Neural cell (in vitro differentiated cells): ENCODE measurements at regions not wholly inside any gene's neighbourhood (a gene's known extent, or its start where the extent isn't known, plus 50 kb on each side); places are given as distances from the start of the nearest gene placed in this dataset.

ENCODE experiments used
- H2AFZ ChIP-seq: fragments of 200-600, 300-800 bp; sonication (generic), shearing (Covaris generic); 2 replicates; pipeline ENCODE4 v1.6.0; 2014; ENCODE audit warnings: low read depth, mild to moderate bottlenecking, antibody characterized with exemption, low read length, moderate library complexity
- H3F3A ChIP-seq: fragments of 200-600 bp; shearing (Covaris generic); 2 replicates; pipeline ENCODE4 v1.6.1; 2016; ENCODE audit warnings: mild to moderate bottlenecking, moderate library complexity, mixed read lengths, antibody characterized with exemption, low read length; ENCODE audit not compliant: insufficient read depth, poor library complexity, severe bottlenecking
- H3K27ac ChIP-seq: fragments of 200-600, 300-800 bp; sonication (generic), shearing (Covaris generic); 2 replicates; pipeline ENCODE4 v1.5.1; 2014; ENCODE audit warnings: mild to moderate bottlenecking, low read length, moderate library complexity
- H3K27me3 ChIP-seq: fragments of 300-800, 200-600 bp; sonication (generic), shearing (Covaris generic); 2 replicates; pipeline ENCODE4 v1.6.0; 2014; ENCODE audit warnings: mild to moderate bottlenecking, low read depth, low read length, moderate library complexity; ENCODE audit not compliant: insufficient read depth
- H3K36me3 ChIP-seq: fragments of 300-800, 200-600 bp; sonication (generic), shearing (Covaris generic); 2 replicates; pipeline ENCODE4 v1.5.1; 2014; ENCODE audit warnings: mild to moderate bottlenecking, antibody characterized with exemption, low read length, moderate library complexity; ENCODE audit not compliant: insufficient read depth
- H3K4me2 ChIP-seq: fragments of 300-800, 200-600 bp; sonication (generic), shearing (Covaris generic); 2 replicates; pipeline ENCODE4 v1.6.0; 2014; ENCODE audit warnings: mild to moderate bottlenecking, low read length
- H3K4me3 ChIP-seq: fragments of 300-800, 200-600 bp; sonication (generic), shearing (Covaris generic); 2 replicates; pipeline ENCODE4 v1.5.1; 2014; ENCODE audit warnings: mild to moderate bottlenecking, low read length, moderate library complexity
- H3K79me2 ChIP-seq: fragments of 200-600 bp; shearing (Covaris generic); replicated peaks from 2 replicates; pipeline ENCODE4 v1.6.0; 2014; ENCODE audit warnings: mild to moderate bottlenecking, low read length, moderate library complexity; ENCODE audit not compliant: insufficient read depth
- H3K9ac ChIP-seq: fragments of 300-800, 200-600 bp; sonication (generic), shearing (Covaris generic); 2 replicates; pipeline ENCODE4 v1.6.1; 2016; ENCODE audit warnings: mild to moderate bottlenecking, low read length, mixed read lengths
- H3K9me2 ChIP-seq: fragments of 200-600 bp; shearing (Covaris generic); 2 replicates; pipeline ENCODE4 v1.6.1; 2016; ENCODE audit warnings: mild to moderate bottlenecking, low read length, mixed read lengths; ENCODE audit not compliant: insufficient read depth
- H3K9me3 ChIP-seq: fragments of 200-600, 300-800 bp; sonication (generic), shearing (Covaris generic); 2 replicates; pipeline ENCODE4 v1.6.1; 2016; ENCODE audit warnings: mild to moderate bottlenecking, mixed run types, low read length, moderate library complexity, mixed read lengths
- H4K20me1 ChIP-seq: fragments of 200-600 bp; shearing (Covaris generic); 2 replicates; pipeline ENCODE4 v1.6.1; 2016; ENCODE audit warnings: mild to moderate bottlenecking, mixed run types; ENCODE audit not compliant: insufficient read depth
- EP300 ChIP-seq: fragments of 450-650 bp; conservative IDR thresholded peaks from 2 replicates; pipeline ENCODE4 v1.6.1; 2014; ENCODE audit warnings: antibody characterized with exemption, mild to moderate bottlenecking, moderate library complexity; ENCODE audit not compliant: poor library complexity, severe bottlenecking
- EZH2 ChIP-seq: fragments of 200-600, 300-800 bp; shearing (Covaris generic), sonication (generic); IDR thresholded peaks from 2 replicates; pipeline ENCODE4 v1.6.1; 2014; ENCODE audit warnings: antibody characterized with exemption, low read length, borderline replicate concordance, mild to moderate bottlenecking; ENCODE audit not compliant: insufficient read depth, poor library complexity, severe bottlenecking
- MXI1 ChIP-seq: fragments of 450-650 bp; conservative IDR thresholded peaks from 2 replicates; pipeline ENCODE4 v1.6.1; 2014; ENCODE audit warnings: antibody characterized with exemption, mild to moderate bottlenecking; ENCODE audit not compliant: poor library complexity, severe bottlenecking
- POLR2AphosphoS5 ChIP-seq: IDR thresholded peaks from 2 replicates; pipeline ENCODE4 v1.6.1; 2012
- RAD21 ChIP-seq: fragments of 450-650 bp; conservative IDR thresholded peaks from 2 replicates; pipeline ENCODE4 v1.6.1; 2014; ENCODE audit warnings: antibody characterized with exemption, mild to moderate bottlenecking, moderate library complexity
- SMC3 ChIP-seq: fragments of 450-650 bp; conservative IDR thresholded peaks from 2 replicates; pipeline ENCODE4 v1.6.1; 2014; ENCODE audit warnings: antibody characterized with exemption, mild to moderate bottlenecking, moderate library complexity; ENCODE audit not compliant: poor library complexity
- TAF1 ChIP-seq: IDR thresholded peaks from 2 replicates; pipeline ENCODE4 v1.6.1; 2012; ENCODE audit warnings: low read depth
- TF ChIP-seq, protein P1 (sequence below): IDR thresholded peaks from 2 replicates; pipeline ENCODE4 v1.6.1; 2012; ENCODE audit warnings: borderline replicate concordance
- TF ChIP-seq, protein P2 (sequence below): fragments of 450-650 bp; IDR thresholded peaks from 2 replicates; pipeline ENCODE4 v1.5.1; 2014; ENCODE audit warnings: antibody characterized with exemption, mild to moderate bottlenecking, moderate library complexity; ENCODE audit not compliant: poor library complexity, severe bottlenecking

DNA sequence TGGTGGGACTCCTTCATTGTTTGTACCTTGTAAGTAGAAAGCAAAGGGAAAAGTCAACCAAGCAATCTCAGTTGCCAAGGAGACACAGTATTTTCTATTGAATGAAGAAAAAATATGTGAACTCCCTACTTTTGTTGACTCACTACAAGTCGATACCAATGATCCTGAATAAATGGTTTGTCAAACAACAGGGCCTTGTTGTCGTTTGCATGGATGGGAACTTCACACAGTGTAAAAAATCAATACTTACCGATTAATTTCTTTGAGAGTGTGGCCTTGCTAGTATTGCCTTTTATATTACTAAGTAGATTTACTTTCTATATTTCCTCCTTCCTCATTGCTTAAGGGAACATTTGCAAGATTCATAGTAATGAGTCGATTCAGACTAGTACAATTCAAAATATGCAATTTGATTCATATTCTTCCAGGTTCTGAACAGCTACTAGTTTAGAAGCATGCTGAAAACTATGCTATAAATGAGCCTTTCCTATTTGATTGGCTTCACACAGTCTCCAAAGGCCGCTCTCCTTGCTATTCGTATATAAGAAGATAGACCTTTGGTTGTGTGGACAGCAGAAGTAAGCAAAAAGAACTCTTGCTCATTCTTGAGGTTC, 108.0 kb downstream of the ZNF330 start:
- Histone ChIP-seq H3K36me3 (no peaks in the 10 kb centered on the region), H3F3A (no peaks in the 10 kb centered on the region), H3K4me2 (no peak overlapping the region), H4K20me1 (no peaks in the 10 kb centered on the region), H3K9me2 (no peaks in the 10 kb centered on the region), H3K27me3 (peaks cover 1% of the 10 kb centered on the region), H3K9ac (no peak overlapping the region), H3K9me3 (no peaks in the 10 kb centered on the region), H3K27ac (no peak overlapping the region), H3K4me3 (no peak overlapping the region), H2AFZ (no peak overlapping the region), H3K79me2 (no peaks in the 10 kb centered on the region)
- TF ChIP-seq RAD21 (no peak), POLR2AphosphoS5 (no peak), EP300 (no peak), MXI1 (no peak), SMC3 (no peak), EZH2 (no peak), TAF1 (no peak)
- TF ChIP-seq, protein P1, sequence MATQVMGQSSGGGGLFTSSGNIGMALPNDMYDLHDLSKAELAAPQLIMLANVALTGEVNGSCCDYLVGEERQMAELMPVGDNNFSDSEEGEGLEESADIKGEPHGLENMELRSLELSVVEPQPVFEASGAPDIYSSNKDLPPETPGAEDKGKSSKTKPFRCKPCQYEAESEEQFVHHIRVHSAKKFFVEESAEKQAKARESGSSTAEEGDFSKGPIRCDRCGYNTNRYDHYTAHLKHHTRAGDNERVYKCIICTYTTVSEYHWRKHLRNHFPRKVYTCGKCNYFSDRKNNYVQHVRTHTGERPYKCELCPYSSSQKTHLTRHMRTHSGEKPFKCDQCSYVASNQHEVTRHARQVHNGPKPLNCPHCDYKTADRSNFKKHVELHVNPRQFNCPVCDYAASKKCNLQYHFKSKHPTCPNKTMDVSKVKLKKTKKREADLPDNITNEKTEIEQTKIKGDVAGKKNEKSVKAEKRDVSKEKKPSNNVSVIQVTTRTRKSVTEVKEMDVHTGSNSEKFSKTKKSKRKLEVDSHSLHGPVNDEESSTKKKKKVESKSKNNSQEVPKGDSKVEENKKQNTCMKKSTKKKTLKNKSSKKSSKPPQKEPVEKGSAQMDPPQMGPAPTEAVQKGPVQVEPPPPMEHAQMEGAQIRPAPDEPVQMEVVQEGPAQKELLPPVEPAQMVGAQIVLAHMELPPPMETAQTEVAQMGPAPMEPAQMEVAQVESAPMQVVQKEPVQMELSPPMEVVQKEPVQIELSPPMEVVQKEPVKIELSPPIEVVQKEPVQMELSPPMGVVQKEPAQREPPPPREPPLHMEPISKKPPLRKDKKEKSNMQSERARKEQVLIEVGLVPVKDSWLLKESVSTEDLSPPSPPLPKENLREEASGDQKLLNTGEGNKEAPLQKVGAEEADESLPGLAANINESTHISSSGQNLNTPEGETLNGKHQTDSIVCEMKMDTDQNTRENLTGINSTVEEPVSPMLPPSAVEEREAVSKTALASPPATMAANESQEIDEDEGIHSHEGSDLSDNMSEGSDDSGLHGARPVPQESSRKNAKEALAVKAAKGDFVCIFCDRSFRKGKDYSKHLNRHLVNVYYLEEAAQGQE: no peak
- TF ChIP-seq, protein P2, sequence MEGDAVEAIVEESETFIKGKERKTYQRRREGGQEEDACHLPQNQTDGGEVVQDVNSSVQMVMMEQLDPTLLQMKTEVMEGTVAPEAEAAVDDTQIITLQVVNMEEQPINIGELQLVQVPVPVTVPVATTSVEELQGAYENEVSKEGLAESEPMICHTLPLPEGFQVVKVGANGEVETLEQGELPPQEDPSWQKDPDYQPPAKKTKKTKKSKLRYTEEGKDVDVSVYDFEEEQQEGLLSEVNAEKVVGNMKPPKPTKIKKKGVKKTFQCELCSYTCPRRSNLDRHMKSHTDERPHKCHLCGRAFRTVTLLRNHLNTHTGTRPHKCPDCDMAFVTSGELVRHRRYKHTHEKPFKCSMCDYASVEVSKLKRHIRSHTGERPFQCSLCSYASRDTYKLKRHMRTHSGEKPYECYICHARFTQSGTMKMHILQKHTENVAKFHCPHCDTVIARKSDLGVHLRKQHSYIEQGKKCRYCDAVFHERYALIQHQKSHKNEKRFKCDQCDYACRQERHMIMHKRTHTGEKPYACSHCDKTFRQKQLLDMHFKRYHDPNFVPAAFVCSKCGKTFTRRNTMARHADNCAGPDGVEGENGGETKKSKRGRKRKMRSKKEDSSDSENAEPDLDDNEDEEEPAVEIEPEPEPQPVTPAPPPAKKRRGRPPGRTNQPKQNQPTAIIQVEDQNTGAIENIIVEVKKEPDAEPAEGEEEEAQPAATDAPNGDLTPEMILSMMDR: no peak

DNA sequence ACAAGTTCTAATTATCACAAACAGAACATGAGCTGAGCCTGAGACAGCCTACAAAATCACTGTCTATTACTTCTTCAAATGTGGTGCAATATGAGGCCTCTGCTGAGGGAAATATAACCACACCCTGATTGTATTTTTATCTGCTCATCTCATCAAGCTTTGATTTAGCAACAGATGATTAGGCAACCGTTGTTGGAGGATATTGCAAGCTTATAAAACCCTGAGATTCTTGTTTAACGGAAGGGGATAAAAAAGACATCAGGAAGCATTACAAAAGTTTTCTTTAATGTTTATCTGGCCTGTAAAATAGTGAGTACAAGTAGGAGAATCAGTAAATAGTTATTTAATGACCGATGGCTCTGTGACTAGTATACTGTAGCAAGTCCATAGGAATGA, 108.5 kb downstream of the ZNF330 start:
- H3K4me3 ChIP-seq: no peak overlapping the region
- H3K36me3 ChIP-seq: no peaks in the 10 kb centered on the region
- H3K4me2 ChIP-seq: no peak overlapping the region
- H2AFZ ChIP-seq: no peak overlapping the region
- peaks cover 6% of the 10 kb centered on the region for H3K27me3 ChIP-seq
- no peaks in the 10 kb centered on the region for H3K79me2 ChIP-seq
- H3K27ac ChIP-seq: no peak overlapping the region
- TF ChIP-seq RAD21 (no peak), MXI1 (no peak), POLR2AphosphoS5 (no peak), EZH2 (no peak), EP300 (no peak), SMC3 (no peak), TAF1 (no peak)
- TF ChIP-seq, protein P2: no peak
- TF ChIP-seq, protein P1: no peak
- H3K9me2 ChIP-seq: no peaks in the 10 kb centered on the region
- no peak overlapping the region for H3K9ac ChIP-seq
- H3K9me3 ChIP-seq: no peaks in the 10 kb centered on the region
- H4K20me1 ChIP-seq: no peaks in the 10 kb centered on the region
- H3F3A ChIP-seq: no peaks in the 10 kb centered on the region
